HCT116 (cell line): ENCODE measurements at regions not wholly inside any gene's neighbourhood (a gene's known extent, or its start where the extent isn't known, plus 50 kb on each side); places are given as distances from the start of the nearest gene placed in this dataset.

Experiments used
- ATAC-seq: fragments of 200-7000 bp; cut with Tn5 transposase; 2 replicates; pipeline ENCODE4 v1.9.1; 2020; ENCODE audit warnings: mild to moderate bottlenecking, moderate library complexity
- BruUV-seq: library from RNA; stranded (reverse); fragments of 400-500 nt; replicated peaks from 2 replicates; lab custom pipeline; 2021; lab: Mats Ljungman, UMichigan
- CTCF ChIA-PET: fragments of 300-600 bp; sonication (Branson Sonifier 250); formaldehyde crosslinking; loops from one replicate; lab custom pipeline; 2021; ENCODE audit warnings: antibody characterized with exemption; lab: Charles Lee
- POLR2A ChIA-PET: fragments of 300-600, 350-600 bp; sonication (Branson Sonifier 250); formaldehyde crosslinking; loops from one replicate; lab custom pipeline; 2021; ENCODE audit warnings: antibody characterized with exemption; lab: Charles Lee
- RAD21 ChIA-PET, 2 experiments: fragments of 300-600 bp; sonication (Branson Sonifier 250); formaldehyde crosslinking; loops; one replicate each; lab custom pipeline; 2023; ENCODE audit warnings: low total read pairs in 2 of 2; ENCODE audit not compliant: uncharacterized antibody in 2 of 2, unreplicated experiment in 2 of 2, low non-redundant PET in 1 of 2; lab: Charles Lee
- DNase-seq: peaks from one replicate; pipeline ENCODE4 v3.0.0-alpha.2; 2010; ENCODE audit warnings: low read depth, low spot score
- H2AFZ ChIP-seq: fragments of 200-600 bp; shearing (Covaris generic), sonication (generic); 2 replicates; pipeline ENCODE4 v1.6.1; 2017; ENCODE audit warnings: low read depth, mixed run types, mixed read lengths, antibody characterized with exemption, low read length; ENCODE audit not compliant: poor library complexity, severe bottlenecking
- H3K27ac ChIP-seq: 2 replicates; pipeline ENCODE4 v1.5.1; 2012; ENCODE audit warnings: low read depth, low read length
- H3K27me3 ChIP-seq: fragments of 200-600 bp; sonication (generic); 2 replicates; pipeline ENCODE4 v1.6.1; 2016; ENCODE audit warnings: mixed run types, low read length, mixed read lengths; ENCODE audit not compliant: insufficient read depth
- H3K36me3 ChIP-seq, 2 experiments: fragments of 200-500 bp in 1 of 2; fragments of 200-600 bp in 1 of 2; sonication (Bioruptor generic) in 1 of 2; sonication (generic) in 1 of 2; 2 replicates each; pipeline versions ENCODE4 v1.5.1 to v1.6.1; 2014 to 2016; ENCODE audit warnings: low read length in 2 of 2, inconsistent platforms in 1 of 2, mixed read lengths in 1 of 2, mixed run types in 1 of 2; ENCODE audit not compliant: insufficient read depth in 2 of 2, control insufficient read depth in 1 of 2
- H3K4me1 ChIP-seq, 2 experiments: fragments of 200-600 bp in 1 of 2; sonication (generic) in 1 of 2; 2 replicates each; pipeline versions ENCODE4 v1.5.1 to v1.6.1; 2012 to 2017; ENCODE audit warnings: low read length in 2 of 2, inconsistent platforms in 1 of 2, mild to moderate bottlenecking in 1 of 2, mixed read lengths in 1 of 2, mixed run types in 1 of 2, moderate library complexity in 1 of 2; ENCODE audit not compliant: insufficient read depth in 2 of 2, control insufficient read depth in 1 of 2
- H3K4me2 ChIP-seq: fragments of 200-600 bp; sonication (generic); 2 replicates; pipeline ENCODE4 v1.6.1; 2017; ENCODE audit warnings: mixed run types, low read length, mixed read lengths
- H3K4me3 ChIP-seq, 2 experiments: fragments of 200-600 bp in 1 of 2; sonication (generic) in 1 of 2; replicated peaks in 1 of 2; 2 replicates each; pipeline ENCODE4 v1.5.1; 2011 to 2016; ENCODE audit warnings: low read length in 2 of 2, control low read depth in 1 of 2, low read depth in 1 of 2, mild to moderate bottlenecking in 1 of 2, mixed read lengths in 1 of 2, mixed run types in 1 of 2
- H3K79me2 ChIP-seq: fragments of 200-600 bp; sonication (generic); 2 replicates; pipeline ENCODE4 v1.6.1; 2017; ENCODE audit warnings: mild to moderate bottlenecking, mixed run types, low read length, moderate library complexity, mixed read lengths; ENCODE audit not compliant: insufficient read depth
- H3K9ac ChIP-seq: fragments of 200-600 bp; sonication (generic); 2 replicates; pipeline ENCODE4 v1.6.1; 2016; ENCODE audit warnings: low read length, mixed read lengths
- H3K9me2 ChIP-seq: fragments of 200-600 bp; sonication (generic), shearing (Covaris generic); 2 replicates; pipeline ENCODE4 v1.6.1; 2017; ENCODE audit warnings: mixed run types, mild to moderate bottlenecking, moderate library complexity; ENCODE audit not compliant: insufficient read depth
- H3K9me3 ChIP-seq, 2 experiments: fragments of 200-500 bp in 1 of 2; fragments of 200-600 bp in 1 of 2; sonication (Bioruptor generic) in 1 of 2; sonication (generic) in 1 of 2; 2 replicates each; pipeline ENCODE4 v1.6.1; 2014 to 2017; ENCODE audit warnings: low read length in 2 of 2, mixed read lengths in 2 of 2, inconsistent platforms in 1 of 2, low read depth in 1 of 2, mild to moderate bottlenecking in 1 of 2, mixed run types in 1 of 2, moderate library complexity in 1 of 2; ENCODE audit not compliant: control insufficient read depth in 1 of 2, insufficient read depth in 1 of 2
- H4K20me1 ChIP-seq: fragments of 200-600 bp; sonication (generic), shearing (Covaris generic); 2 replicates; pipeline ENCODE4 v1.6.1; 2017; ENCODE audit warnings: mixed run types, mild to moderate bottlenecking, moderate library complexity; ENCODE audit not compliant: insufficient read depth
- CBX3 ChIP-seq: IDR thresholded peaks from 2 replicates; pipeline ENCODE4 v1.6.1; 2012; ENCODE audit warnings: low read depth
- CEBPB ChIP-seq: IDR thresholded peaks from 2 replicates; pipeline ENCODE4 v1.6.1; 2012; ENCODE audit warnings: low read depth
- CTCF ChIP-seq, 3 experiments: fragments of 200-600 bp in 1 of 3; sonication (generic) in 1 of 3; IDR thresholded peaks in 2 of 3; conservative IDR thresholded peaks in 1 of 3; 2 replicates each; pipeline ENCODE4 v1.5.1; 2012 to 2017; ENCODE audit warnings: low read depth in 2 of 3, low read length in 2 of 3, antibody characterized with exemption in 1 of 3, borderline replicate concordance in 1 of 3, control low read depth in 1 of 3, mild to moderate bottlenecking in 1 of 3, mixed read lengths in 1 of 3, mixed run types in 1 of 3, moderate library complexity in 1 of 3; ENCODE audit not compliant: insufficient read depth in 1 of 3
- EGR1 ChIP-seq: IDR thresholded peaks from 2 replicates; pipeline ENCODE4 v1.6.1; 2012; ENCODE audit warnings: low read depth
- ELF1 ChIP-seq: IDR thresholded peaks from 2 replicates; pipeline ENCODE4 v1.6.1; 2012; ENCODE audit warnings: low read depth, borderline replicate concordance
- EZH2 ChIP-seq: fragments of 200-600 bp; sonication (generic); IDR thresholded peaks from 2 replicates; pipeline ENCODE4 v1.6.1; 2017; ENCODE audit warnings: antibody characterized with exemption, mixed run types
- EZH2phosphoT487 ChIP-seq: fragments of 200-600 bp; IDR thresholded peaks from 2 replicates; pipeline ENCODE4 v1.6.1; 2018; ENCODE audit warnings: antibody characterized with exemption, borderline replicate concordance
- FOSL1 ChIP-seq: IDR thresholded peaks from 2 replicates; pipeline ENCODE4 v1.6.1; 2012; ENCODE audit warnings: low read depth
- POLR2A ChIP-seq: IDR thresholded peaks from 2 replicates; pipeline ENCODE4 v1.7.0; 2011; ENCODE audit warnings: borderline replicate concordance; ENCODE audit not compliant: insufficient read depth, insufficient read length; ENCODE audit errors: extremely low read depth
- POLR2AphosphoS5 ChIP-seq: IDR thresholded peaks from 2 replicates; pipeline ENCODE4 v1.6.1; 2011; ENCODE audit warnings: mild to moderate bottlenecking, low read depth, low read length, moderate library complexity
- RAD21 ChIP-seq: IDR thresholded peaks from 2 replicates; pipeline ENCODE4 v1.6.1; 2012; ENCODE audit warnings: low read depth, mild to moderate bottlenecking
- SIN3A ChIP-seq: IDR thresholded peaks from 2 replicates; pipeline ENCODE4 v1.6.1; 2012; ENCODE audit warnings: low read depth
- SRF ChIP-seq: IDR thresholded peaks from 2 replicates; pipeline ENCODE4 v1.6.1; 2012; ENCODE audit warnings: low read depth
- ZFX ChIP-seq: fragments of 450-650 bp; IDR thresholded peaks from 2 replicates; pipeline ENCODE4 v1.6.1; 2017
- ZNF274 ChIP-seq: fragments of 200-500 bp; sonication (Bioruptor generic); IDR thresholded peaks from 2 replicates; pipeline ENCODE4 v1.6.1; 2014; ENCODE audit warnings: mild to moderate bottlenecking, low read depth, low read length, inconsistent platforms
- intact Hi-C: fragments of 100-400 bp; cut with micrococcal nuclease; formaldehyde crosslinking; loops from 2 replicates; pipeline ENCODE4 v1.10.0; 2022
- TF ChIP-seq, protein P1 (sequence below): IDR thresholded peaks from 2 replicates; pipeline ENCODE4 v1.6.1; 2012

DNA sequence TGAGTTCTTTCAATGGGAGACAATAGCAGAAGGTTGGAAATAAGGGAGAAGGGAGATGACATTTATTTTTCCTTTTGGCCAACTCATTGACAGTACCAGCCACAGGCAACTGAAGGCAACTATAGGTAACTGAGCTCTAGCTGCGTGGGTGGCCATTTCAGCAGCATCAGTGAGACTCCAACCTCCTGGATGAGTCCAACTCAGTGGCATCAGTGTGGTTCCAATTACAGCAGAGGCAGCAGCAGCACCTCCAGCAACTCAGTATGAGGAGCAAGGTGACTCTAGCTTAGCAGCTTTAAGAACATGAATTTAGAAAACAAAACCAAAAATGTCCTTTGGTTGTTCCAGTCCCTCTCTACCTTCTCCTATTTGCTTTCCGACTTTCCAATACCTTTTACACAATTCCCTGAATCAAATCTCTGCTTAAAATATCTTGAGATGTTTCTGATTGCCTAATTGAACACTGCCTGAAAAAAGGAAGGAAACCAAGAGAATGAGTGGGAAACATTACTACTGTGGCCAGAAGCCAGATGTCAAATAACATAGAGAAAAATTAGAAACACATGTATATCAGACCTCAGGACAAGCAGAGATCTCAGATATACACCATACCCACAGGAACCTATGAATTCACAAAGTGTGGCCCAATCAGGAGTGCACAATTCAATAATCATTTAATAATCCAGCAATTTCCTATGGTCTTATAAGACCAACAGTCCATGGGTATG, 166.5 kb upstream of the RORB start:
- DNase-seq = no peak
- Histone ChIP-seq H4K20me1 (no peaks in the 10 kb centered on the region), H3K9me2 (no peaks in the 10 kb centered on the region), H3K79me2 (no peaks in the 10 kb centered on the region), H3K4me3 (no peak overlapping the region), H3K27ac (no peak overlapping the region), H3K9ac (no peak overlapping the region), H3K4me1 (no peaks in the 10 kb centered on the region), H2AFZ (no peak overlapping the region), H3K4me2 (no peak overlapping the region), H3K27me3 (no peaks in the 10 kb centered on the region), H3K9me3 (no peaks in the 10 kb centered on the region), H3K36me3 (no peaks in the 10 kb centered on the region)
- no TSS peak for BruUV-seq
- TF ChIP-seq FOSL1 (no peak), ZNF274 (no peak), CTCF (IDR thresholded peaks at IDR 0.05 in 2 of 3, conservative IDR thresholded peaks at IDR 0.05 in 1 of 3; ENCODE audit: borderline replicate concordance in 1 of 3, insufficient read depth in 1 of 3, low read depth in 2 of 3, low read length in 2 of 3) (no peak), SRF (no peak), ELF1 (no peak), CBX3 (no peak), ZFX (no peak), EZH2 (no peak), EGR1 (no peak), RAD21 (no peak), POLR2A (no peak), EZH2phosphoT487 (no peak), CEBPB (no peak), SIN3A (no peak), POLR2AphosphoS5 (no peak)
- TF ChIP-seq, protein P1, sequence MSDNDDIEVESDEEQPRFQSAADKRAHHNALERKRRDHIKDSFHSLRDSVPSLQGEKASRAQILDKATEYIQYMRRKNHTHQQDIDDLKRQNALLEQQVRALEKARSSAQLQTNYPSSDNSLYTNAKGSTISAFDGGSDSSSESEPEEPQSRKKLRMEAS = no peak
- ChIA-PET POLR2A (no interaction called here), RAD21 (no interaction called here), CTCF (no interaction called here)
- intact Hi-C loops = no loop called here
- ATAC-seq = no peak
